HG02642 (cell line): ENCODE measurements at regions not wholly inside any gene's neighbourhood (a gene's known extent, or its start where the extent isn't known, plus 50 kb on each side); places are given as distances from the start of the nearest gene placed in this dataset.

ENCODE experiments used
- ATAC-seq: cut with Tn5 transposase; IDR thresholded peaks from one replicate; pipeline ENCODE4 v1.9.1; 2021; ENCODE audit warnings: mild to moderate bottlenecking; ENCODE audit not compliant: unreplicated experiment, poor library complexity

DNA sequence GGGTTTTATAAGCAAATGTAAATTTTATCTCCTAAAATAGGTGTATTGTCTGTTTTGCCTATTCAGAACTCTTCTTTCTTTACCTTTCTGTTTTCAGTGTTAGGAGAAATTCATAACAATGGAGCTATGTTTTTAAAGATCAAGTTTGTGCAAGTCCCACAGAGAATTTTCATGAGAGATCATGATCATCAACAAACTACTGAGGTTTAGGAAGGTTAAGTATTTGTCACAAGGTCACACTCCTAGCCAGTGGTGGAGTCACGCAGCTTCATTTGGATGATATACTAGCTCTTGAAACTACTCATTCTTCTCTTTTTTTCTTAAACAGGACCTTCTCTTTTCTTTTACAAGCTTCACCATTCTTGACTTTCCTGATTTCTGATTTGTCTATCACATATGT lies 892.6 kb upstream of the FRG1 start:
- no peak for ATAC-seq

DNA sequence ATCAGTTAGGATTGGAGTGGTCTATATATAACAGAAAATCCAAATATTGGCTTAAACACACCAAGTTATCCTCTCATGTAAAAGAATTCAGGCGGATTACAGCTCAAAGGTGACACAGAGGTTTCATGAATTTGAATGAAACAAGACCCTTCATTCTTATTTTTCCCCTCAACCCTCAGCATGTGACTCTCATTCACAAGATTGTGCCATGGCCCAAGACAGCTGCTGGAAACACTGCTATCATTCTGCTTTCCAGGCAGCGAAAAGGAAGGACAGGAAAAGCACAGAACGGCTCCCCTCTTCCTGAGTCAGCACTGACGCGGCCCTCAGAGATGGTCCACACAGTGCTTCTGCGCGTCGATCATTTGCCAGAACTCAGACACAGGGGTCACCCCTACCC lies 891.0 kb upstream of the FRG1 start:
- no peak for ATAC-seq

DNA sequence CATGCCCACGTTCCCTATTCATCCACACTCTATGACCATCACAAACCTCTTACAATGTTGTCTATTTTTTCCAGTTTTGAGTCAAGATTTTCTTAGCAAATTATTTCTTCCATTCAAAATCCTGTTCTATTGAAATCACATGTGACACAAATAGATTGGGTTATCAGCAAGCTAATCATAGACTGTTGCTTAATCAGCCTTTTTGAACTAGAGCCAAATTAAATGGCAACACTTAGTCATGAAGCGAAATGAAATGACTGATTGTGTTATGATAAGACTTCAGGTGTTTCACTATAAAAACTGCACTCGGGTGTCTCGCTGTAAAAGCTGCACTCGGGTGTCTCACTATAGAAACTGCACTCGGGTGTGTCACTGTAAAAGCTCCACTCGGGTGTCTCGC lies 890.0 kb upstream of the FRG1 start:
- no peak for ATAC-seq

DNA sequence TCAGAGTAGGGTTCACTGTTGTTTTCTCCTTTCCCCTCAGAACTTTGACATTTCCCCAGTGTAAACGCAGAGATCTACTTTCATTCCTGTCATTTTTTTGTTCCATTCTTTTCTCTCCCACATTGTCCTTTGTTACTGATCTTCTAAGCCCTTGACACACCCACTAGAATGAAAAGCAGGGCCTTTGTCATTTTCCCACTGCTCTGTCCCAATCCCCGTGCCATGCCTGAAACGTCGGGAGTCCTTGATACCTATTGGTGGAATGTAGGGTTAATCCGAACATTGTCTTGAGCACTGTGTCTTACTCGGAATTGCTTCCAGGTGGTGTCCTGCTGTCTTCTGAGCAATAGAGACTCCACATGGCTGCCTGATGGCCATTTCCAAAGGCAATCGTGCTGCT lies 887.1 kb upstream of the FRG1 start:
- no peak for ATAC-seq

DNA sequence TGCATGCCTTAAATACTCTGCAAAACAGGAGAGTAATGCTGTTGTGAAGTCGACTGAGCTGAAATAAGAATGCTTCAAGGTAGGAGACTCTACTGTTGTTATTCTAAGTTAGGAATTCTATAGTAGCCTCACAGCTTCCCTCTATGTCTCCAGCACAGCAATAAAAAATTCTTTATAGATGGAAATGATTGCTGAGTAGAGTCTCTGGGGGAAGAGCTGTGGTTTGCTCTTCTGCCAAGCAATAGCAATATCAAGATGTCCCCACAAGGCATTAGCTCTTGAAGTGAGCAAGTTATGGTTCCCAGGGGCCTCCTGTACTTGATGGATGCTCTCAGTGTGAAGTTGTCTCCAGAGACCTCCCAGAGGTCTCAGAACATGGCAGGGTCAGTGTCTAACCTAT lies 880.6 kb upstream of the FRG1 start:
- no peak for ATAC-seq

DNA sequence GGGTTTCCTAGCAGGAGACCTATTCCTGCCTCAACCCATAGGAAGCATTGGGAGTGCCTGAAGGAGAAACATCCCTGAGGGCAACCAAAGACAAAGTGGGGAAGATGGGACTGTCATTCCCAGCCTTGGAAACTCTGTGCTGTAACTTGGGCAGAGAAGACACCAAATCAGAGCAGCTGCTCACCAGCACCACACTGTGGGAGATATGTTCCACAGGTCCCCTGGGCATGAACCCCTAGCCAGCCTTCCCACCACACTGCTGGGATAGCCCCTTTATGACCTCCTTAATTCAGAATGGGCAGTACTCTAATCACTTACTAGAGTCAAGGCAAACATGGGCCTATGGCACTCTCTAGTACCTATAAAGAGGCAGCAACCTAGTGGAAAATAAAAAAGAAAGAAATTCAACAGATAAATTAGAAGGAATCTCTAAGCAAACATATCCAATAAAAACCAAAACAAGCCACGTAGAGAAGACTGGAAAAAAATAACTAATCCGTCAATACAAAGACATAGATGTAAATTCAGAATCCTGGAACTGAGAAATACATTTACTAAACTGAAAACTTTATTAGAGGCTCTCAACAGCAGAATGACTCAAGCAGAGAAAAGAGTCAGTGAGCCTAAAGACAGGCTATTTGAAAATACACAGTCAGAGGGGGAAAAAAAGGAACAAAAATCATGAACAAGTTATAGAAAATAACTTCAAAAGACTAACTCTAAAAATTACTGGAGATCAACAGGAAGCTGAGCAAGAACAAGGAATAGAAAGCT lies 878.4 kb upstream of the FRG1 start:
- ATAC-seq: no peak

DNA sequence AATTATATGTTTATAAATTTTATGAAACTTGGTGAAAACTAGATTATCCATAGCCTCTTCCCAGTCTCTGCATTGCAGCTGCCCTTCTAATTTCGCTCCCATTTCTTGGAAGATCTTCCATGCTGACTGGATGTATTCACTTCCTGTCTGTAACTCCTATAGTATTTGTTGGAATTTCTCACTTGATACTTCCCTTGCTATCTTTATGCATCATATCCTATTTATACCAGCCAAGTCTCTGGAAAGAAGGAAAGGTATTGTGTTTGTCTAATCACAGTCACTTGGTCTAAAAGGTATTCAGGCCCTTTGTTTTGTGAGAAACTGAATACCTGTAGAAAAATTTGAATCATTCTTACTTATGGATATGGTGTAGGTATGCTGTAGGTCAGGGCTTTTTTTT lies 870.9 kb upstream of the FRG1 start:
- ATAC-seq: no peak

DNA sequence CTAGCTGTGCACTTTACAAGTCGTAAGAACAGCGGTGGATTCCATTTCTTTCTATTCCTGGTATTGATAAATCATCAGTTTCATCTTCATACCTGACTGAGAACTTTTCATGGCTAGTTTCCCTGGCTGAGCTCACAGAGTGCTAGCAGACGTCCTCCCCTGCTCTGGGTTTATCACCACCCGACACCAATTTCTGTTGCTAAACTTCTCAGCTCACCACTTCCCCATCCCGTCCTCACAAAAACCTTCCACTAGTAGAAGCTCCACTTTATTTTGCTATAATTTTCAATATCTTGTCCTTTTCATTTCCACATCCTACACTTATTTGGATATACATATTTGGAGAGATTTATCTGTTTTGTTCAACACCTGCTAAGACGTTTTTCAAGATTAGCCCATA lies 869.4 kb upstream of the FRG1 start:
- ATAC-seq: no peak

DNA sequence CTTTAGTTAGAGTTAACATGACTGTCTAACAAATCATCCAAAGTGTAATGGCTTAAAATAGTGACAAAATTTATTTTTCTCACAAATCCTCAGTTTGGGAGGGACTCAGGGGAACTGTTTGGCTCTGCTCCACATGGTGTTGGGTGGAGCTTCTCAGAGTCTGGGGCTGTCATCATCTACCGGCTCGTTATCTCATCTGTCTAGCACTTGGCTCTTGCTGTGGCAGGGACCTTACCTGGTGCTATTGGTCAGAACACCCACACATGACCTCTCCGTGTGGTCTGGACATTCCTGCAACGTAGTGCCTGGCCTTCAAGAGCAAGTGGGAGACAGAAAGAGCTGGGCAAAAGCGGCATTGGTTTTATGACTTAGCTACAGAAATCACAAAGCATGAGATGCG lies 866.9 kb upstream of the FRG1 start:
- ATAC-seq: no peak

DNA sequence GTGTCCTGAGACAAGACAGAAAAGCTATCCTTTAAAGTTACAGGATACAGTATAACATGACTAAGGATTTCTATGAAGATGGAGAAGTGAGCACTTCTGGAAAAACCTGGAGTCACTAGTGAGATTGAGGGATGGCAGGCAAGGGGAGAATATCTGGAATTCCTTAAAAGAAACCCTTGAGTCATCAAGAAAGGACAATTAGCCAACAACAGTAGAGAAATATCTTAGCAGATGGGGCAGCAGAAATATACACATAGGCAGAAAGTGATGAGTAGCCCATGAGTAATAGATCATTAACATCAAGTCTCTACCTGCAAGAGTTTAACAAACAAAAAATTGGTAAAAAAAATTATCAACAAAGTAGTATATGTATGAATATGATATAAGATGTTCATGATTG lies 858.8 kb upstream of the FRG1 start:
- ATAC-seq: no peak

DNA sequence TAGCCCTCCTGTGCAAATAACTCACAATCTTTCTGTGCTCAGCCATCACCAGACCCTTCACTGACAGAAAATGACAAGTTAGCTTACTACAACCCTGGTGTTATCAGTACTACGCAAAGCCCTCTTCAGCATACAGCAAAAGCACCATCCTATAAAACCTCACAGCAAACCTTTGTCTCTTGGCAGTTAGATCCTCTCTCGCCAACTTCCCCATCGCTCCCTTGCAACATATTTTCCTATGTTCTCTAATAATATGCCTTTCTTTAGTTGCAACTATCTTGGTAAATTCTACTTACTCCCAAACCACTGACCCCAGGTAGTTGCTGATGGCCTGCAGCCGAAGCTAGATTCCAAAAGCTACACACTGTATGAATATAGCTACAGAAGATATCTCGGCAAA lies 856.9 kb upstream of the FRG1 start:
- no peak for ATAC-seq

DNA sequence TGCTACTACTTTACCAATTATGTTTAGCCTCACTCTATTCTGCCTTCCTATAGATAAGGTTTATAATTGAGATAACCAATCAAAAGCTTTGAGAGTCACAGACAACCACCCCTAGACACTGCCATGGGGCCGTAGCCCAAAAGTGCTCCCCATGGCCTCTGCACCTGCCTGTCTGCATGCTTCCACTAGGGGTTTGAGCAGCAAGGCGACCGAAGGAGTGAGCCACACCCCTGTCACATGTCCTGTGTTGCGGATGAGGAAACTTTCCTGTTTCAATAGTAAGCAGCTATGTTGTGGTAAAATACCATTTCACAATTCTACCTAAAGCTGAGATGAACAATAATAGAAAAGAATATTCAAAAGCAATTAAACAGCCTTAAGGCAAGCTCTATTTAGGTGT lies 856.0 kb upstream of the FRG1 start:
- no peak for ATAC-seq

DNA sequence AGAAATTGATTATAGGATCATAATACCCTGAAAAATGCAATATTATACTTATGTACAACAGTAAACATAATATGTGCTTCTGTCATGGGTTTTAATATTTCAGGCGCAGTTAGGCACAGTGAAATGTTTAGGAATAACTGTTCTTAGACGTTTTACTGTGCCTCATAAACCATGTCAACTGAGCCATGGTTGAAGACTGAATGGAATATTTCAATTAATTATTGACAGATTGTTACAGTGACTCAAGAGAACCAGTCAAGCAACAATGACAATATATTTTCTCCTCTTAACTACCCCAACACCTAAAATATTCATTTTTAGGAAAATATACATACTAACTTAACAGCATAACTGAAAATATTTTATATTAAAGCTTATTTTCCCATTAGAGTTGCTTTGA lies 852.7 kb upstream of the FRG1 start:
- ATAC-seq: no peak

DNA sequence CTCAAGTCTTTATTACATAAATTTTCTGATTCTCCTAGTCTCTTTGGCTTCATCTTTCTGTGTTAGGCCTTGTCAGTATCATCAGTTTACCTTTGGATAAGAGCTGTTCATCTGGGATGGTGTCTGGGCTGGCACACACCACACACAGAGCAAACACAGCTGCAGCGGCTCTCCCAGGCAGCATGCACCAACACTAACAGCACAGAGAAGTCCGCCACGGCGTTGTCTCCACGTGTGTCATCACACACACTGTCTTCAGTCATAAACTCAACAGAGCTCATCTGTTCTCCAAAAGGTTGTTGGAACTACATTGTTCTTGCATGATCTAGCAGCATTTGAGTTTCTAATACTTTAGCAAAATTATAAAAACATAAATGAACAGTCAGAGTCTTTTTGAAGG lies 851.9 kb upstream of the FRG1 start:
- no peak for ATAC-seq

DNA sequence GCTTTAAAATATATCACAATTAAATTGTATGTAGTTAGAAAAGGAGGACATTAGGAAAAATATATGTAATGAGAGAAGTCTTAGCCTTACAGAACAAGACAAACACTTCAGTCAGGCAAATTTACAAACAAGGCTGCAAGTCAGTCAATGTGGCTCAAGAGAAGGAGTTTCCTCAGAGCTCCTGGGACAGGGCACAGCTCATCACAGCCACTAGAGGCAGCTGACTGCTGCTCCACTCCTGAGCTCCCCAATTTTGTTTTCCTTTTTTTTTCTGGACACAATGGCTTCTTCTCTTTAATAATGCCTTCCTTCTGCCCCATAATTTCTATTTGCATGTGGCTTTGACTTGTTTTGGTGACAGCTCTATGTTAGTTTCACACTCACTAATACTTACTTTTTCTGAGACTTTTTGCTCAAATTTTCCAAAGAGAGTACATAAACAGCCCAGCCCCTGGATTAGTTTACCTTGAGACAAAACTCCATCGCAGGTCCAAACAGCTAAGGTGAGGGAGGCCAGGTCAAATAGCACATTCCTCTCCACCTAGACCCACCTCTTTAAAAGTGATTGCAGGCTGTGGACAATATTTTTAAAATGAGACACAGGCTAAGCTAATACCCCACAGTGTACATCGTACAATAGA lies 850.4 kb upstream of the FRG1 start:
- no peak for ATAC-seq

DNA sequence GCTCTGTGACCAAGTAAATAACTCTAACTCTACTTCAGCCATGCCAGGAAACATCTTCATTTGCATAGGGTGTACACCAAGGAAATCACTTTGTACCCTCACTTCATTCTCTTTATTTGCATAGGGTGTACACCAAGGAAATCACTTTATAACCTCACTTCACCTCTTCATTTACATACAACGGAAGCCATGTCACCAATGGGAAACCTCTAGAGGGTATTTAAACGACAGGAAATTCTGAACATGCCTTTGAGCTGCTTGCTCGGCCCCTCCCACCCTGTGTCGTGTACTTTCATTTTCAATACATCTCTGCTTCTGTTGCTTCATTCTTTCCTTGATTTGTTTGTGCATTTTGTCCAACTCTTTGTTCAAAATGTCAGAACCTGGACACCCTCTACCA lies 848.1 kb upstream of the FRG1 start:
- ATAC-seq: no peak

DNA sequence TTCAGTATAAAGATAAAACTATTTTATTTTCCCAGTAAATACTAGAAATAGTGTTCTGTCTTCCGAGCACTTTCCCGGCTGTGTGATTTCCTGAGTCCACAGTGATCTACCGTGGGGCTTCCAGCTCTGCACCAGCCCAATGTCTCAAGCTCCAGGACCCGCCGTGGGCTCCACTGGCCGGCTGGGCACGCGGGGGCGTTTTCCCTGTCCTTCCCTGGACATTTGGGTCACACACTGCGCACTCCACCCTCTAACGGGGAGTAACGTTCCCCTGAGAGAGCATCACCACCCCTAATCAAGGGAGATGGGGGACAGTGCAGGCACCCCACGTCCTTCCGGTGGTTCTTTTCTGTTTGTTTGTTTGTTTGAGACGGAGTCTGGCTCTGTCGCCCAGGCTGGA lies 844.6 kb upstream of the FRG1 start:
- no peak for ATAC-seq

DNA sequence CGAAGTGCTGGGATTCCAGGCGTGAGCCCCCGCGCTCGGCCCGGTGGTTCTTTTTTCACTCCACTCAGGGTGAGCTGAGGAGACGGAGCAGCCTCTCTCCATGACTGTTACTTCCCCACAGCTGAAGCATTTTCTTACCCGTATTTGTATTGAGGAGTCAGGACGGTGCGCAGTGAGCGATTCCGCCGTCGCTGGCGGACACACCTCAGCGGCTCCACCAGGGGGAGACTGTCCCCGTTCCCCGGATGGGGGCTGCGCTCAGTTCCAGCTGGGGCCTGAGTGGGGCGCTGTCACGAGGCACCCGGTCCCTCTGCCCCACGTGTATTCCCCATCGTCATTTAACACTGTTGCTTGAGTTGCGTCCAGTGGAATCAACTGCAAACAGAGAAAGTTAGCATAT lies 844.0 kb upstream of the FRG1 start:
- ATAC-seq: no peak

DNA sequence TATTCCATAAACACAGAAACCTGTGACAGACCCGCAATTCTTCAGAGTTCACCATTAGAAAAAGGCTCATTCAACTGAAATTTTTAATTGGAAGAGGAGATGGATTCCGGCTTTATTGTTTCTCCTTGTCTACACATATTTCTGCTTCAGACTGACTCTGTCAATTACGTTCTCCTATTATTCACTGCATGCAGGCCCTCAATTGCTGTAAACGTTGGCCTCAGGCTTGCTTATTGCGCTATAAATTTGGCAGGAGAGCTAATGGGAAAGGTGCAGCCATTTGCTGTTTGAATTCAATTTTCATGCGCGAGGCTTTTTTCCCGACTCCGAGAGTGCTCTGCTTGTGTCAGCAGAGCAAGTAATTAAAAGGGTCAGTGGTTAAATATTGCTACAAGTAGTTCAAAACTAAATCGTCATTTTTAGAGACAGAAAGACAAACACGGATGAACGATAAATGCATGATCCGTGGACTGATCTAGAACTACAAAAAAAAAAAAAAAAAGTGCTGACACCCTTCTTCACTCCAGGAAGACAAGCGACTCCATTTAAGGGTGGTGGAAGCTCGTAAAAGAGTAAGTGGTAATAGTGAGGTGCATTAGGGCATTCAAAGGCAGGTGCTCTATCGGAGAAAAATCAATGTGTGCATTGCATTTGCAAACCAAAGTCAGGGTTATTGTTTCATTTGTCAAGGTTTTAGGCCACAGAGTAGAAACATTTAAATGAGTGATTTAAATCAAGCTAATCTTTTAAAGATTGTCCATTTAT lies 841.6 kb upstream of the FRG1 start:
- no peak for ATAC-seq

DNA sequence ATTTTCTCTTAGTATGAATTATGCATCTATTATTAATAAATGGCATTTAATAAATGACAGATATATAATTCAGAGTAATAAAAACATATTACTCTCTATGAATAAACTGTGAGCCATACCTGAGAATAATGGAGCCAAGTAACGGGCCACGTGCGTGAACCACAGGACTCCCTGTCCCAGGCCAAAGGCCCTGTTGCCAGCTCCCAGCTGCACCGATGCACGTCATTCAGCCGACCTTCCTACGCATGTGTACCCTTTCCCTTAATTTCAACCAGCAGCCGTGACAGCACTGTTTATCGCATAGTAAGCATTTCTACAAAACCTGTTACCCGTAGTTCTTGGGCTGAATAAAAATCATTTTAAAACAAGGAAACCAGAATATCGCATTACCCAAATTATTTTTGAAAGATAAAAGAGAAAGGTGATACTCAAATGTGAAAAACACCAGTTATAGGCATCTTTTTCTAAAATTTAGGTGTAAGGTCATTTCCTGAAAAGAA lies 827.2 kb upstream of the FRG1 start:
- ATAC-seq: no peak

DNA sequence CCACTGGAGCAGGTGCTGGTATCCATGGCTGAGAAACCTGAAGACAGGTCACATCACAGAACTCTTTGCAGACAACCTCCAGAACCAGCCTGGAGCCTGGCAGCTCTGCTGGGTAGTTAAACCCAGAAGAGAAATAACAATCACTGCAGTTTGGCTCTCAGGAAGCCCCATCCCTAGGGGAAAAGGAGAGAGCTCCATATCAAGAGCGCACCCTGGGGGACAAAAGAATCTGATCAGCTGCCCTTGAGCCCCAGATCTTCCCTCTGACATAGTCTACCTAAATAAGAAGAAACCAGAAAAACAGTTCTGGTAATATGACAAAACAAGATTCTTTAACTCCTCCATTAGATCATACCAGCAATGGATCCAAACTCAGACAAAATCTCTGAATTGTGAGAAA lies 823.2 kb upstream of the FRG1 start:
- no peak for ATAC-seq
